ENCODE measurements at regions not wholly inside any gene's neighbourhood (a gene's known extent, or its start where the extent isn't known, plus 50 kb on each side); places are given as distances from the start of the nearest gene placed in this dataset.

GRCh38 chr4:117831060-117831683, 203.1 kb upstream of the NDST3 start:
- Histone ChIP-seq H3K4me3 (ENCODE audit: low read length in 2 of 2) (no peak overlapping the region), H2BK12ac (ENCODE audit: low read length) (no peak overlapping the region), H3K36me3 (replicated peaks in 1 of 2; ENCODE audit: control insufficient read depth in 2 of 2, insufficient read depth in 2 of 2, low read length in 2 of 2) (no peaks in the 10 kb centered on the region), H3K4me2 (ENCODE audit: insufficient read depth, low read length, poor library complexity, severe bottlenecking) (no peak overlapping the region), H3K4me1 (ENCODE audit: control insufficient read depth in 2 of 2, insufficient read depth in 1 of 2, low read depth in 1 of 2, low read length in 2 of 2) (peaks cover 0 to 5% of the 10 kb centered on the region in 2 donors), H3K18ac (ENCODE audit: low read length) (no peak overlapping the region), H3K27ac (replicated peaks; ENCODE audit: low read length) (no peak overlapping the region), H2BK15ac (ENCODE audit: low read length) (no peak overlapping the region), H3K23ac (ENCODE audit: low read depth, low read length, poor library complexity) (no peak overlapping the region), H2BK5ac (ENCODE audit: low read length) (no peak overlapping the region), H3K4ac (ENCODE audit: low read length) (no peak overlapping the region), H3K14ac (ENCODE audit: low read length) (no peak overlapping the region), H3K27me3 (ENCODE audit: control insufficient read depth in 3 of 3, insufficient read depth in 3 of 3, low read depth in 1 of 3, low read length in 3 of 3) (no peaks in the 10 kb centered on the region), H2AFZ (ENCODE audit: low read length) (no peak overlapping the region), H3K79me1 (ENCODE audit: low read depth, low read length) (no peaks in the 10 kb centered on the region), H2AK5ac (ENCODE audit: low read depth, low read length) (no peak overlapping the region), H3K9me3 (replicated peaks in 1 of 2; ENCODE audit: control insufficient read depth in 2 of 2, insufficient read depth in 1 of 2, low read depth in 1 of 2, low read length in 2 of 2) (no peaks in the 10 kb centered on the region), H4K8ac (ENCODE audit: low read depth, low read length) (no peak overlapping the region), H4K91ac (ENCODE audit: low read depth, low read length, poor library complexity) (no peak overlapping the region), H3K9ac (ENCODE audit: low read depth, low read length, poor library complexity) (no peak overlapping the region), H2BK120ac (ENCODE audit: low read depth, low read length) (no peak overlapping the region)
- DNase-seq (ENCODE audit: low spot score), result no peak
- WGBS, 2 donors (ENCODE audit: extremely low coverage in 2 of 2, insufficient read length in 2 of 2, insufficient replicate concordance in 1 of 2), result no CpG with 5 or more reads among the region's 10 CpGs

- no peak overlapping the region for H4K8ac ChIP-seq (ENCODE audit: low read depth, low read length)
- H3K18ac ChIP-seq (ENCODE audit: low read length), result peak overlapping the region; percentile 6
Measured at GRCh38 chr4:117835566-117835965, 198.7 kb upstream of the NDST3 start.

GRCh38 chr4:117844594-117844993, 189.7 kb upstream of the NDST3 start:
- Histone ChIP-seq H3K14ac (ENCODE audit: low read length) (no peak overlapping the region), H2BK5ac (ENCODE audit: low read length) (no peak overlapping the region), H4K91ac (ENCODE audit: low read depth, low read length, poor library complexity) (no peak overlapping the region), H3K4me3 (ENCODE audit: low read length in 2 of 2) (no peak overlapping the region), H3K4me2 (ENCODE audit: insufficient read depth, low read length, poor library complexity, severe bottlenecking) (no peak overlapping the region), H2BK120ac (ENCODE audit: low read depth, low read length) (no peak overlapping the region), H3K4ac (ENCODE audit: low read length) (no peak overlapping the region), H3K79me1 (ENCODE audit: low read depth, low read length) (no peaks in the 10 kb centered on the region), H2BK12ac (ENCODE audit: low read length) (no peak overlapping the region), H3K9ac (ENCODE audit: low read depth, low read length, poor library complexity) (no peak overlapping the region), H3K23ac (ENCODE audit: low read depth, low read length, poor library complexity) (no peak overlapping the region), H2AK5ac (ENCODE audit: low read depth, low read length) (no peak overlapping the region), H3K4me1 (ENCODE audit: control insufficient read depth in 2 of 2, insufficient read depth in 1 of 2, low read depth in 1 of 2, low read length in 2 of 2) (no peaks in the 10 kb centered on the region), H4K8ac (ENCODE audit: low read depth, low read length) (no peak overlapping the region), H3K9me3 (replicated peaks in 1 of 2; ENCODE audit: control insufficient read depth in 2 of 2, insufficient read depth in 1 of 2, low read depth in 1 of 2, low read length in 2 of 2) (no peaks in the 10 kb centered on the region), H3K27me3 (ENCODE audit: control insufficient read depth in 3 of 3, insufficient read depth in 3 of 3, low read depth in 1 of 3, low read length in 3 of 3) (peaks cover 0 to 4% (median 0%) of the 10 kb centered on the region in 3 experiments), H2BK15ac (ENCODE audit: low read length) (no peak overlapping the region), H3K36me3 (replicated peaks in 1 of 2; ENCODE audit: control insufficient read depth in 2 of 2, insufficient read depth in 2 of 2, low read length in 2 of 2) (no peaks in the 10 kb centered on the region), H3K18ac (ENCODE audit: low read length) (no peak overlapping the region), H3K27ac (replicated peaks; ENCODE audit: low read length) (no peak overlapping the region), H2AFZ (ENCODE audit: low read length) (no peak overlapping the region)
- no peak for DNase-seq (ENCODE audit: low spot score)
- no CpG with 5 or more reads among the region's 1 CpG for WGBS, 2 donors (ENCODE audit: extremely low coverage in 2 of 2, insufficient read length in 2 of 2, insufficient replicate concordance in 1 of 2)

More at GRCh38 chr4:117835566-117835965, 198.7 kb upstream of the NDST3 start:
- no peak overlapping the region for H3K4me3 ChIP-seq (ENCODE audit: low read length in 2 of 2)
- no peak overlapping the region for H3K4ac ChIP-seq (ENCODE audit: low read length)
- no peaks in the 10 kb centered on the region for H3K79me1 ChIP-seq (ENCODE audit: low read depth, low read length)
- H2BK120ac ChIP-seq (ENCODE audit: low read depth, low read length), result no peak overlapping the region
- H2AFZ ChIP-seq (ENCODE audit: low read length), result no peak overlapping the region
- no peak overlapping the region for H3K23ac ChIP-seq (ENCODE audit: low read depth, low read length, poor library complexity)
- H3K27me3 ChIP-seq (ENCODE audit: control insufficient read depth in 3 of 3, insufficient read depth in 3 of 3, low read depth in 1 of 3, low read length in 3 of 3), result no peaks in the 10 kb centered on the region
- no peaks in the 10 kb centered on the region for H3K4me1 ChIP-seq (ENCODE audit: control insufficient read depth in 2 of 2, insufficient read depth in 1 of 2, low read depth in 1 of 2, low read length in 2 of 2)
- no peak overlapping the region for H3K27ac ChIP-seq (replicated peaks; ENCODE audit: low read length)
- no peaks in the 10 kb centered on the region for H3K36me3 ChIP-seq (replicated peaks in 1 of 2; ENCODE audit: control insufficient read depth in 2 of 2, insufficient read depth in 2 of 2, low read length in 2 of 2)
- no peak overlapping the region for H3K4me2 ChIP-seq (ENCODE audit: insufficient read depth, low read length, poor library complexity, severe bottlenecking)
- no CpG with 5 or more reads among the region's 10 CpGs for WGBS, 2 donors (ENCODE audit: extremely low coverage in 2 of 2, insufficient read length in 2 of 2, insufficient replicate concordance in 1 of 2)
- no peak overlapping the region for H2AK5ac ChIP-seq (ENCODE audit: low read depth, low read length)
- no peak for DNase-seq (ENCODE audit: low spot score)
- H4K91ac ChIP-seq (ENCODE audit: low read depth, low read length, poor library complexity), result no peak overlapping the region
- no peak overlapping the region for H2BK5ac ChIP-seq (ENCODE audit: low read length)
- no peak overlapping the region for H3K9ac ChIP-seq (ENCODE audit: low read depth, low read length, poor library complexity)
- no peak overlapping the region for H2BK12ac ChIP-seq (ENCODE audit: low read length)
- H3K14ac ChIP-seq (ENCODE audit: low read length), result no peak overlapping the region
- H3K9me3 ChIP-seq (replicated peaks in 1 of 2; ENCODE audit: control insufficient read depth in 2 of 2, insufficient read depth in 1 of 2, low read depth in 1 of 2, low read length in 2 of 2), result no peaks in the 10 kb centered on the region
- no peak overlapping the region for H2BK15ac ChIP-seq (ENCODE audit: low read length)

- Histone ChIP-seq H4K8ac (ENCODE audit: low read depth, low read length) (no peak overlapping the region), H2BK5ac (ENCODE audit: low read length) (no peak overlapping the region), H4K91ac (ENCODE audit: low read depth, low read length, poor library complexity) (no peak overlapping the region), H3K27ac (replicated peaks; ENCODE audit: low read length) (no peak overlapping the region), H2BK120ac (ENCODE audit: low read depth, low read length) (no peak overlapping the region), H2AFZ (ENCODE audit: low read length) (no peak overlapping the region), H3K4me2 (ENCODE audit: insufficient read depth, low read length, poor library complexity, severe bottlenecking) (no peak overlapping the region), H3K23ac (ENCODE audit: low read depth, low read length, poor library complexity) (no peak overlapping the region), H2AK5ac (ENCODE audit: low read depth, low read length) (no peak overlapping the region), H3K4me1 (ENCODE audit: control insufficient read depth in 2 of 2, insufficient read depth in 1 of 2, low read depth in 1 of 2, low read length in 2 of 2) (no peaks in the 10 kb centered on the region), H3K4me3 (ENCODE audit: low read length in 2 of 2) (no peak overlapping the region), H3K9ac (ENCODE audit: low read depth, low read length, poor library complexity) (no peak overlapping the region), H3K9me3 (replicated peaks in 1 of 2; ENCODE audit: control insufficient read depth in 2 of 2, insufficient read depth in 1 of 2, low read depth in 1 of 2, low read length in 2 of 2) (peaks cover 0 to 1% of the 10 kb centered on the region in 2 donors), H3K36me3 (replicated peaks in 1 of 2; ENCODE audit: control insufficient read depth in 2 of 2, insufficient read depth in 2 of 2, low read length in 2 of 2) (no peaks in the 10 kb centered on the region), H3K18ac (ENCODE audit: low read length) (no peak overlapping the region), H3K14ac (ENCODE audit: low read length) (no peak overlapping the region), H2BK12ac (ENCODE audit: low read length) (no peak overlapping the region), H3K79me1 (ENCODE audit: low read depth, low read length) (no peaks in the 10 kb centered on the region), H3K27me3 (ENCODE audit: control insufficient read depth in 3 of 3, insufficient read depth in 3 of 3, low read depth in 1 of 3, low read length in 3 of 3) (peaks cover 0 to 4% (median 0%) of the 10 kb centered on the region in 3 experiments), H2BK15ac (ENCODE audit: low read length) (no peak overlapping the region), H3K4ac (ENCODE audit: low read length) (no peak overlapping the region)
- no CpG with 5 or more reads among the region's 1 CpG for WGBS, 2 donors (ENCODE audit: extremely low coverage in 2 of 2, insufficient read length in 2 of 2, insufficient replicate concordance in 1 of 2)
- no peak for DNase-seq (ENCODE audit: low spot score)
Measured at GRCh38 chr4:117845270-117845669, 189.0 kb upstream of the NDST3 start.

Data from neuronal stem cell (in vitro differentiated cells).